LNCAP (cell line): ENCODE measurements at regions not wholly inside any gene's neighbourhood (a gene's known extent, or its start where the extent isn't known, plus 50 kb on each side); places are given as distances from the start of the nearest gene placed in this dataset.

ENCODE experiments used
- CTCF ChIP-seq: fragments of 450-650 bp; IDR thresholded peaks from 2 replicates; pipeline ENCODE4 v1.5.1; 2017; ENCODE audit warnings: mild to moderate bottlenecking

- no peak for TF ChIP-seq CTCF
Observed at GRCh38 chr5:88550736-88551135, 282.1 kb upstream of the TMEM161B start.

GRCh38 chr5:88548136-88548805 is 279.6 kb upstream of the TMEM161B start:
- no peak for TF ChIP-seq CTCF

- TF ChIP-seq CTCF: no peak
Observed at GRCh38 chr5:88545338-88545737, 276.7 kb upstream of the TMEM161B start.

GRCh38 chr5:88544671-88545070 is 276.0 kb upstream of the TMEM161B start:
- TF ChIP-seq CTCF: no peak

GRCh38 chr5:88544136-88544645 is 275.5 kb upstream of the TMEM161B start:
- no peak for TF ChIP-seq CTCF

- no peak for TF ChIP-seq CTCF
Observed at GRCh38 chr5:88542786-88543185, 274.1 kb upstream of the TMEM161B start.

GRCh38 chr5:88540471-88541115 is 271.9 kb upstream of the TMEM161B start:
- no peak for TF ChIP-seq CTCF
